Activated naive CD8-positive, alpha-beta T cell treated with anti-CD3 and anti-CD28 coated beads for 36 hours (primary cell): ENCODE measurements at regions not wholly inside any gene's neighbourhood (a gene's known extent, or its start where the extent isn't known, plus 50 kb on each side); places are given as distances from the start of the nearest gene placed in this dataset.

ENCODE experiments used
- DNase-seq: peaks from one replicate; pipeline ENCODE4 v3.0.0; 2021
- H3K27ac Mint-ChIP-seq: one replicate; pipeline ENCODE4 v1.8.0; 2022; ENCODE audit warnings: mild to moderate bottlenecking, moderate library complexity, mixed read lengths
- H3K27me3 Mint-ChIP-seq: one replicate; pipeline ENCODE4 v1.8.0; 2022; ENCODE audit warnings: mild to moderate bottlenecking, mixed read lengths
- H3K36me3 Mint-ChIP-seq: one replicate; pipeline ENCODE4 v1.8.0; 2021; ENCODE audit warnings: mild to moderate bottlenecking, mixed read lengths
- H3K4me1 Mint-ChIP-seq: one replicate; pipeline ENCODE4 v1.8.0; 2021; ENCODE audit warnings: mixed read lengths
- H3K4me3 Mint-ChIP-seq: one replicate; pipeline ENCODE4 v1.8.0; 2022; ENCODE audit warnings: mild to moderate bottlenecking, moderate library complexity, mixed read lengths
- H3K9me3 Mint-ChIP-seq: one replicate; pipeline ENCODE4 v1.8.0; 2022; ENCODE audit warnings: mixed read lengths

- no peak for DNase-seq
- H3K9me3 Mint-ChIP-seq = no peaks in the 10 kb centered on the region
- H3K4me1 Mint-ChIP-seq = peaks cover 3% of the 10 kb centered on the region
- no peaks in the 10 kb centered on the region for H3K36me3 Mint-ChIP-seq
- H3K27ac Mint-ChIP-seq = no peak overlapping the region
- no peaks in the 10 kb centered on the region for H3K27me3 Mint-ChIP-seq
- no peak overlapping the region for H3K4me3 Mint-ChIP-seq
These were observed 59.3 kb upstream of the NUP160 start for GRCh38 chr11:47907499-47907898.

- H3K36me3 Mint-ChIP-seq = no peaks in the 10 kb centered on the region
- no peak overlapping the region for H3K4me3 Mint-ChIP-seq
These were observed 57.9 kb upstream of the NUP160 start for GRCh38 chr11:47906066-47906465.

GRCh38 chr11:47905358-47906059 is 57.4 kb upstream of the NUP160 start:
- Mint-ChIP-seq H3K27ac (no peak overlapping the region), H3K9me3 (no peaks in the 10 kb centered on the region), H3K36me3 (no peaks in the 10 kb centered on the region), H3K4me3 (no peak overlapping the region), H3K27me3 (no peaks in the 10 kb centered on the region), H3K4me1 (peaks cover 3% of the 10 kb centered on the region)
- DNase-seq = no peak

More at GRCh38 chr11:47906066-47906465, 57.9 kb upstream of the NUP160 start:
- DNase-seq = no peak
- H3K27me3 Mint-ChIP-seq = no peaks in the 10 kb centered on the region
- peaks cover 3% of the 10 kb centered on the region for H3K4me1 Mint-ChIP-seq
- H3K27ac Mint-ChIP-seq = no peak overlapping the region
- no peaks in the 10 kb centered on the region for H3K9me3 Mint-ChIP-seq

GRCh38 chr11:47904808-47905207 is 56.7 kb upstream of the NUP160 start:
- Mint-ChIP-seq H3K27ac (no peak overlapping the region), H3K4me3 (no peak overlapping the region), H3K27me3 (no peaks in the 10 kb centered on the region), H3K4me1 (peaks cover 8% of the 10 kb centered on the region), H3K9me3 (no peaks in the 10 kb centered on the region), H3K36me3 (no peaks in the 10 kb centered on the region)
- DNase-seq = no peak

GRCh38 chr11:47904048-47904447 is 55.9 kb upstream of the NUP160 start:
- no peaks in the 10 kb centered on the region for H3K9me3 Mint-ChIP-seq
- no peak for DNase-seq
- H3K4me1 Mint-ChIP-seq = peaks cover 11% of the 10 kb centered on the region
- no peaks in the 10 kb centered on the region for H3K27me3 Mint-ChIP-seq
- H3K4me3 Mint-ChIP-seq = no peak overlapping the region
- no peaks in the 10 kb centered on the region for H3K36me3 Mint-ChIP-seq
- no peak overlapping the region for H3K27ac Mint-ChIP-seq

GRCh38 chr11:47899801-47900200 is 51.7 kb upstream of the NUP160 start:
- no peaks in the 10 kb centered on the region for H3K27me3 Mint-ChIP-seq
- no peak overlapping the region for H3K27ac Mint-ChIP-seq
- H3K4me1 Mint-ChIP-seq = peaks cover 9% of the 10 kb centered on the region
- H3K9me3 Mint-ChIP-seq = peaks cover 1% of the 10 kb centered on the region
- DNase-seq = no peak
- no peaks in the 10 kb centered on the region for H3K36me3 Mint-ChIP-seq
- H3K4me3 Mint-ChIP-seq = no peak overlapping the region
